Endodermal cell (in vitro differentiated cells): ENCODE measurements at regions not wholly inside any gene's neighbourhood (a gene's known extent, or its start where the extent isn't known, plus 50 kb on each side); places are given as distances from the start of the nearest gene placed in this dataset.
"Not testable (repeated sequence)": the region's sequence is repeated elsewhere in the genome, so short reads cannot be mapped to it uniquely, and the experiment has no call there.

ENCODE experiments used
- DNase-seq: peaks from one replicate; pipeline ENCODE4 v3.0.0-alpha.2; 2017
- H3K27ac ChIP-seq: 2 replicates; pipeline ENCODE4 v1.5.1; 2013; ENCODE audit warnings: mild to moderate bottlenecking, low read depth, low read length, moderate library complexity
- H3K27me3 ChIP-seq: 2 replicates; pipeline ENCODE4 v1.6.1; 2013; ENCODE audit warnings: mild to moderate bottlenecking, low read length, moderate library complexity; ENCODE audit not compliant: insufficient read depth, control insufficient read depth, poor library complexity, severe bottlenecking
- H3K36me3 ChIP-seq: 2 replicates; pipeline ENCODE4 v1.7.0; 2013; ENCODE audit warnings: mild to moderate bottlenecking, low read length, moderate library complexity; ENCODE audit not compliant: control insufficient read depth, insufficient read depth
- H3K4me1 ChIP-seq: one replicate; pipeline ENCODE4 v1.7.0; 2013; ENCODE audit warnings: low read length; ENCODE audit not compliant: control insufficient read depth, insufficient read depth
- H3K4me3 ChIP-seq: 2 replicates; pipeline ENCODE4 v1.5.1; 2013; ENCODE audit warnings: mild to moderate bottlenecking, low read length, moderate library complexity
- H3K9ac ChIP-seq: 2 replicates; pipeline ENCODE4 v1.6.1; 2013; ENCODE audit warnings: mild to moderate bottlenecking, low read length, moderate library complexity; ENCODE audit not compliant: poor library complexity, severe bottlenecking; ENCODE audit errors: extremely low read depth
- H3K9me3 ChIP-seq: 2 replicates; pipeline ENCODE4 v1.6.1; 2013; ENCODE audit warnings: mild to moderate bottlenecking, low read length, moderate library complexity; ENCODE audit not compliant: control insufficient read depth
- H3K27ac Mint-ChIP-seq: 2 replicates; pipeline ENCODE4 v1.8.0; 2020; ENCODE audit warnings: mixed read lengths
- H3K27me3 Mint-ChIP-seq: 2 replicates; pipeline ENCODE4 v1.8.0; 2021; ENCODE audit warnings: mild to moderate bottlenecking, mixed read lengths; ENCODE audit not compliant: insufficient read depth
- H3K36me3 Mint-ChIP-seq: 2 replicates; pipeline ENCODE4 v1.8.0; 2020; ENCODE audit warnings: low read depth, mixed read lengths
- H3K4me1 Mint-ChIP-seq: 2 replicates; pipeline ENCODE4 v1.8.0; 2020; ENCODE audit warnings: mixed read lengths
- H3K4me3 Mint-ChIP-seq: 2 replicates; pipeline ENCODE4 v1.8.0; 2020; ENCODE audit warnings: mild to moderate bottlenecking, moderate library complexity, mixed read lengths
- H3K9me3 Mint-ChIP-seq: 2 replicates; pipeline ENCODE4 v1.8.0; 2020; ENCODE audit warnings: mild to moderate bottlenecking, mixed read lengths
- CTCF ChIP-seq: fragments of 200-600 bp; sonication (generic); conservative IDR thresholded peaks from 2 replicates; pipeline ENCODE4 v1.5.0; 2021; ENCODE audit warnings: antibody characterized with exemption, mild to moderate bottlenecking
- WGBS, 2 experiments: methylation state at CpG; one replicate each; pipeline versions ENCODE4 v1.1.5 to v1.1.7; 2013; ENCODE audit warnings: missing lambda C conversion rate in 2 of 2, mixed read lengths in 1 of 2; ENCODE audit not compliant: insufficient coverage in 1 of 2, insufficient read length in 1 of 2; 5-methylcytosine and 5-hydroxymethylcytosine counted together

- H3K9me3 Mint-ChIP-seq, result no peaks in the 10 kb centered on the region
- no peak overlapping the region for H3K27ac ChIP-seq
- H3K9ac ChIP-seq, result no peak overlapping the region
- no peaks in the 10 kb centered on the region for H3K36me3 Mint-ChIP-seq
- no peak for DNase-seq
- no peaks in the 10 kb centered on the region for H3K9me3 ChIP-seq
- H3K36me3 ChIP-seq, result no peaks in the 10 kb centered on the region
- no peaks in the 10 kb centered on the region for H3K27me3 Mint-ChIP-seq
- TF ChIP-seq CTCF, result no peak
- peaks cover 17% of the 10 kb centered on the region for H3K4me1 Mint-ChIP-seq
- 60 to 79% methylated on average over 1 to 2 of the region's 2 CpGs for WGBS, 2 experiments
- no peak overlapping the region for H3K4me3 ChIP-seq
- peaks cover 7% of the 10 kb centered on the region for H3K4me1 ChIP-seq
- H3K27me3 ChIP-seq, result no peaks in the 10 kb centered on the region
- H3K27ac Mint-ChIP-seq, result no peak overlapping the region
- H3K4me3 Mint-ChIP-seq, result no peak overlapping the region
Observed at GRCh38 chr5:82985763-82986162, 91.4 kb downstream of the TMEM167A start.

GRCh38 chr5:82984786-82985735 is 92.1 kb downstream of the TMEM167A start:
- Histone ChIP-seq H3K27me3 (no peaks in the 10 kb centered on the region), H3K4me1 (peaks cover 7% of the 10 kb centered on the region), H3K27ac (peak overlapping the region; percentile 26), H3K4me3 (no peak overlapping the region), H3K9ac (no peak overlapping the region), H3K9me3 (no peaks in the 10 kb centered on the region), H3K36me3 (no peaks in the 10 kb centered on the region)
- Mint-ChIP-seq H3K27ac (no peak overlapping the region), H3K27me3 (no peaks in the 10 kb centered on the region), H3K36me3 (no peaks in the 10 kb centered on the region), H3K4me3 (no peak overlapping the region), H3K4me1 (peaks cover 17% of the 10 kb centered on the region), H3K9me3 (no peaks in the 10 kb centered on the region)
- no peak for TF ChIP-seq CTCF
- WGBS, 2 experiments, result 79 to 80% methylated on average over 7 to 10 of the region's 10 CpGs
- DNase-seq, result no peak

GRCh38 chr5:82982846-82983245 is 94.3 kb downstream of the TMEM167A start:
- TF ChIP-seq CTCF, result no peak
- peaks cover 5% of the 10 kb centered on the region for H3K9me3 Mint-ChIP-seq
- no peak overlapping the region for H3K27ac Mint-ChIP-seq
- Histone ChIP-seq H3K27ac (no peak overlapping the region), H3K9me3 (peaks cover 11% of the 10 kb centered on the region), H3K27me3 (no peaks in the 10 kb centered on the region), H3K4me1 (peaks cover 7% of the 10 kb centered on the region), H3K9ac (no peak overlapping the region), H3K4me3 (no peak overlapping the region), H3K36me3 (no peaks in the 10 kb centered on the region)
- H3K4me3 Mint-ChIP-seq, result no peak overlapping the region
- no peaks in the 10 kb centered on the region for H3K36me3 Mint-ChIP-seq
- WGBS, 2 experiments, result 83% methylated on average over 2 of the region's 2 CpGs; no CpG with 5 or more reads in 1 of the 2 experiments
- no peak for DNase-seq
- peaks cover 17% of the 10 kb centered on the region for H3K4me1 Mint-ChIP-seq
- H3K27me3 Mint-ChIP-seq, result no peaks in the 10 kb centered on the region

- not testable (repeated sequence) for H3K27me3 Mint-ChIP-seq, H3K4me3 Mint-ChIP-seq, H3K4me1 Mint-ChIP-seq, H3K36me3 ChIP-seq, DNase-seq, H3K27ac ChIP-seq, H3K4me1 ChIP-seq, H3K9ac ChIP-seq, H3K27me3 ChIP-seq, H3K27ac Mint-ChIP-seq
- H3K9me3 Mint-ChIP-seq, result peaks cover 47% of the 10 kb centered on the region
- Histone ChIP-seq H3K4me3 (peak overlapping the region; percentile 33), H3K9me3 (peaks cover 42% of the 10 kb centered on the region)
- peaks cover 10% of the 10 kb centered on the region for H3K36me3 Mint-ChIP-seq
Observed at GRCh38 chr5:82976887-82977286, 100.3 kb downstream of the TMEM167A start.
